PC-3 (cell line): ENCODE measurements at regions not wholly inside any gene's neighbourhood (a gene's known extent, or its start where the extent isn't known, plus 50 kb on each side); places are given as distances from the start of the nearest gene placed in this dataset.

ENCODE experiments used
- ATAC-seq: fragments of 200-7000 bp; cut with Tn5 transposase; 2 replicates; pipeline ENCODE4 v1.9.1; 2020; ENCODE audit warnings: mild to moderate bottlenecking, moderate library complexity
- BruUV-seq: library from RNA; stranded (reverse); fragments of 400-500 nt; replicated peaks from 2 replicates; lab custom pipeline; 2021; lab: Mats Ljungman, UMichigan
- CTCF ChIA-PET: fragments of 300-600 bp; sonication (Branson Sonifier 250); formaldehyde crosslinking; loops from one replicate; lab custom pipeline; 2022; ENCODE audit warnings: antibody characterized with exemption; lab: Charles Lee
- POLR2A ChIA-PET: fragments of 300-600 bp; sonication (Branson Sonifier 250); formaldehyde crosslinking; loops from one replicate; lab custom pipeline; 2022; ENCODE audit warnings: antibody characterized with exemption; ENCODE audit not compliant: unreplicated experiment; lab: Charles Lee
- DNase-seq: peaks from one replicate; pipeline ENCODE4 v3.0.0-alpha.2; 2015
- H2AFZ ChIP-seq: fragments of 300-600 bp; sonication (generic); 2 replicates; pipeline ENCODE4 v1.6.0; 2016; ENCODE audit warnings: antibody characterized with exemption, low read length
- H3F3A ChIP-seq: fragments of 300-600 bp; sonication (generic); one replicate; pipeline ENCODE4 v1.6.0; 2017; ENCODE audit warnings: antibody characterized with exemption, low read length, control low read depth, mild to moderate bottlenecking; ENCODE audit not compliant: unreplicated experiment
- H3K27ac ChIP-seq: fragments of 300-600 bp; sonication (generic); 2 replicates; pipeline ENCODE4 v1.5.1; 2016; ENCODE audit warnings: mild to moderate bottlenecking, low read length
- H3K27me3 ChIP-seq: fragments of 300-600 bp; sonication (generic); 2 replicates; pipeline ENCODE4 v1.6.1; 2016; ENCODE audit warnings: low read length, mixed read lengths
- H3K36me3 ChIP-seq: fragments of 300-600 bp; sonication (generic); 2 replicates; pipeline ENCODE4 v1.6.1; 2016; ENCODE audit warnings: low read depth, mixed run types, low read length, mixed read lengths
- H3K4me1 ChIP-seq: fragments of 300-600 bp; sonication (generic); 2 replicates; pipeline ENCODE4 v1.5.1; 2016; ENCODE audit warnings: low read length; ENCODE audit not compliant: insufficient read depth
- H3K4me2 ChIP-seq: fragments of 300-600 bp; sonication (generic); 2 replicates; pipeline ENCODE4 v1.6.0; 2016; ENCODE audit warnings: low read length
- H3K4me3 ChIP-seq: fragments of 300-600 bp; sonication (generic); 2 replicates; pipeline ENCODE4 v1.5.1; 2016; ENCODE audit warnings: mild to moderate bottlenecking, low read length, mixed read lengths
- H3K79me2 ChIP-seq: fragments of 300-600 bp; sonication (generic); 2 replicates; pipeline ENCODE4 v1.6.1; 2017; ENCODE audit warnings: low read length, mixed read lengths
- H3K9ac ChIP-seq: fragments of 300-600 bp; sonication (generic); 2 replicates; pipeline ENCODE4 v1.6.0; 2016; ENCODE audit warnings: mild to moderate bottlenecking, low read length
- H3K9me2 ChIP-seq: fragments of 300-600 bp; sonication (generic); replicated peaks from 2 replicates; pipeline ENCODE4 v1.6.1; 2016; ENCODE audit warnings: mixed run types, low read length, mixed read lengths
- H3K9me3 ChIP-seq: fragments of 300-600 bp; sonication (generic); 2 replicates; pipeline ENCODE4 v1.6.1; 2016; ENCODE audit warnings: low read length, mixed read lengths
- H4K20me1 ChIP-seq: fragments of 300-600 bp; sonication (generic); 2 replicates; pipeline ENCODE4 v1.6.1; 2016; ENCODE audit warnings: low read length, mixed read lengths
- CTCF ChIP-seq: fragments of 300-600 bp; sonication (generic); conservative IDR thresholded peaks from 2 replicates; pipeline ENCODE4 v1.5.1; 2017; ENCODE audit warnings: antibody characterized with exemption, low read depth, mild to moderate bottlenecking, low read length
- EZH2 ChIP-seq: fragments of 300-600 bp; sonication (generic); IDR thresholded peaks from one replicate; pipeline ENCODE4 v1.6.1; 2017; ENCODE audit warnings: antibody characterized with exemption, mild to moderate bottlenecking, low read length; ENCODE audit not compliant: unreplicated experiment
- EZH2phosphoT487 ChIP-seq: fragments of 300-600 bp; sonication (generic); IDR thresholded peaks from 2 replicates; pipeline ENCODE4 v1.6.1; 2018; ENCODE audit warnings: mild to moderate bottlenecking, antibody characterized with exemption, low read length, borderline replicate concordance
- intact Hi-C: fragments of 100-400 bp; cut with micrococcal nuclease; formaldehyde crosslinking; loops from 2 replicates; pipeline ENCODE4 v1.9.0; 2023

- intact Hi-C loops = loop anchor here (5.0 kb wide), 5 partner anchors 48 to 332 kb away; no protein-coding TSS in a partner anchor
- Histone ChIP-seq H3K9me2 (no peaks in the 10 kb centered on the region), H3K4me2 (no peak overlapping the region), H3K9me3 (no peaks in the 10 kb centered on the region), H3K27me3 (no peaks in the 10 kb centered on the region), H3K4me1 (peaks cover 2% of the 10 kb centered on the region), H3K27ac (no peak overlapping the region), H4K20me1 (no peaks in the 10 kb centered on the region), H3K36me3 (no peaks in the 10 kb centered on the region), H2AFZ (no peak overlapping the region), H3K4me3 (no peak overlapping the region), H3F3A (no peaks in the 10 kb centered on the region), H3K9ac (no peak overlapping the region), H3K79me2 (peaks cover 21% of the 10 kb centered on the region)
- ChIA-PET POLR2A (no interaction called here), CTCF (no interaction called here)
- ATAC-seq (no peak), DNase-seq (no peak)
- no TSS peak for BruUV-seq
- TF ChIP-seq EZH2phosphoT487 (no peak), CTCF (no peak), EZH2 (no peak)
These were observed 301.1 kb downstream of the PTPRC start for GRCh38 chr1:198939956-198940355.

GRCh38 chr1:198942466-198942865 lies 303.6 kb downstream of the PTPRC start:
- no peaks in the 10 kb centered on the region for H3K79me2 ChIP-seq
- H3K9ac ChIP-seq = no peak overlapping the region
- no peaks in the 10 kb centered on the region; the same call in 1 of the 2 replicates for H3K4me1 ChIP-seq
- H3K4me3 ChIP-seq = no peak overlapping the region
- H3K27me3 ChIP-seq = no peaks in the 10 kb centered on the region
- no peak for ATAC-seq
- DNase-seq = no peak
- H3K9me2 ChIP-seq = no peaks in the 10 kb centered on the region
- CTCF ChIA-PET = no interaction called here
- H3K4me2 ChIP-seq = no peak overlapping the region
- no peaks in the 10 kb centered on the region for H3K36me3 ChIP-seq
- H3K27ac ChIP-seq = no peak overlapping the region
- no peak overlapping the region for H2AFZ ChIP-seq
- H3K9me3 ChIP-seq = no peaks in the 10 kb centered on the region
- TF ChIP-seq EZH2 = no peak
- TF ChIP-seq EZH2phosphoT487 = no peak
- TF ChIP-seq CTCF = no peak
- BruUV-seq = no TSS peak
- H3F3A ChIP-seq = no peaks in the 10 kb centered on the region
- POLR2A ChIA-PET = no interaction called here
- intact Hi-C loops = no loop called here
- no peaks in the 10 kb centered on the region for H4K20me1 ChIP-seq

- Histone ChIP-seq H3K27ac (no peak overlapping the region), H3K79me2 (no peaks in the 10 kb centered on the region), H3F3A (no peaks in the 10 kb centered on the region), H2AFZ (no peak overlapping the region), H3K9me3 (no peaks in the 10 kb centered on the region), H3K4me3 (no peak overlapping the region), H3K9me2 (no peaks in the 10 kb centered on the region), H3K36me3 (no peaks in the 10 kb centered on the region), H3K4me1 (no peaks in the 10 kb centered on the region), H3K27me3 (no peaks in the 10 kb centered on the region), H4K20me1 (no peaks in the 10 kb centered on the region), H3K9ac (no peak overlapping the region), H3K4me2 (no peak overlapping the region)
- POLR2A ChIA-PET = no interaction called here
- BruUV-seq = no TSS peak
- no peak for ATAC-seq
- TF ChIP-seq CTCF = no peak
- TF ChIP-seq EZH2 = no peak
- no peak for TF ChIP-seq EZH2phosphoT487
- intact Hi-C loops = no loop called here
- CTCF ChIA-PET = no interaction called here
- no peak for DNase-seq
These were observed 304.8 kb downstream of the PTPRC start for GRCh38 chr1:198943484-198944187.
